ENCODE measurements at regions not wholly inside any gene's neighbourhood (a gene's known extent, or its start where the extent isn't known, plus 50 kb on each side); places are given as distances from the start of the nearest gene placed in this dataset.

- TF ChIP-seq EZH2phosphoT487 (IDR thresholded peaks at IDR 0.05; ENCODE audit: low read length), result no peak
- no peak for TF ChIP-seq EZH2 (optimal IDR thresholded peaks at IDR 0.05; ENCODE audit: low read depth, low read length)
- TF ChIP-seq CTCF (IDR thresholded peaks at IDR 0.05; ENCODE audit: low read length), result no peak
- DNase-seq, result peak; percentile 90
- H2AFZ ChIP-seq (ENCODE audit: low read length), result no peak overlapping the region
- no peak overlapping the region for H3K4me3 ChIP-seq (ENCODE audit: low read length)
- H3K36me3 ChIP-seq (replicated peaks; ENCODE audit: insufficient read depth, low read length), result no peaks in the 10 kb centered on the region
- no peaks in the 10 kb centered on the region for H3K27me3 ChIP-seq (replicated peaks; ENCODE audit: insufficient read depth, low read length)
- peaks cover 14% of the 10 kb centered on the region for H3K79me2 ChIP-seq (ENCODE audit: low read length)
- H3K4me1 ChIP-seq (ENCODE audit: low read length), result peaks cover 66% of the 10 kb centered on the region
- H3K27ac ChIP-seq (ENCODE audit: low read length), result peak overlapping the region; percentile 84
- H3K9ac ChIP-seq (ENCODE audit: low read length), result peak overlapping the region; percentile 15; the same call in 1 of the 2 replicates
- H4K20me1 ChIP-seq (ENCODE audit: insufficient read depth, low read length), result no peaks in the 10 kb centered on the region
- H3K9me3 ChIP-seq (replicated peaks; ENCODE audit: insufficient read depth, low read length), result no peaks in the 10 kb centered on the region
- peaks cover 61% of the 10 kb centered on the region for H3F3A ChIP-seq (ENCODE audit: insufficient read depth, low read length)
- peak overlapping the region; percentile 79 for H3K4me2 ChIP-seq (ENCODE audit: low read depth, low read length)
- H3K9me2 ChIP-seq (replicated peaks; ENCODE audit: insufficient read depth, low read length), result no peaks in the 10 kb centered on the region
Observed at GRCh38 chr2:64914735-64915509, 74.3 kb upstream of the SLC1A4 start.

DNA sequence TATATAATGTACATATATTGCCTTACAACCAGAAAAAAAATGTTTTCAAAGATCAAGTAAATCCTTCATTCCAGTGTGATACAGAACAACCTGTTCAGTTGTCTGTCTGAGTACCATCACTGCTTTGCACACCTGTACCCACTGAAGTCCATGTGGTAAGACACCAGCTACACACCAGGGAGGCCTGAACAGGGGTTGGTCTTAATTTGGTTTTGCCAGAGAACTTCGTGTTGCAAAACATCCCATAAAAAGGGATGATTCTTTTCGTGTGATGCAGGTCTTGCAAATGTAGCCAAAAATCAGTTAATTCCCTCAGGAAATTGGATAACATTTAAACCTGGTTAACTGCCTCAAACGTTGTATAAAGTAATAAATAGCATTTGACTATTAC is 73.7 kb upstream of the SLC1A4 start:
- peaks cover 18% of the 10 kb centered on the region for H3K79me2 ChIP-seq (ENCODE audit: low read length)
- TF ChIP-seq EZH2phosphoT487 (IDR thresholded peaks at IDR 0.05; ENCODE audit: low read length), result no peak
- TF ChIP-seq EZH2 (optimal IDR thresholded peaks at IDR 0.05; ENCODE audit: low read depth, low read length), result no peak
- TF ChIP-seq CTCF (IDR thresholded peaks at IDR 0.05; ENCODE audit: low read length), result no peak
- no peaks in the 10 kb centered on the region for H3K27me3 ChIP-seq (replicated peaks; ENCODE audit: insufficient read depth, low read length)
- peak; percentile 62 for DNase-seq
- peak overlapping the region; percentile 79 for H3K4me2 ChIP-seq (ENCODE audit: low read depth, low read length)
- H3K4me3 ChIP-seq (ENCODE audit: low read length), result no peak overlapping the region
- peak overlapping the region; percentile 84 for H3K27ac ChIP-seq (ENCODE audit: low read length)
- peaks cover 66% of the 10 kb centered on the region for H3K4me1 ChIP-seq (ENCODE audit: low read length)
- H3K9ac ChIP-seq (ENCODE audit: low read length), result peak overlapping the region; percentile 15; the same call in 1 of the 2 replicates
- H3F3A ChIP-seq (ENCODE audit: insufficient read depth, low read length), result peaks cover 62% of the 10 kb centered on the region
- no peaks in the 10 kb centered on the region for H3K9me3 ChIP-seq (replicated peaks; ENCODE audit: insufficient read depth, low read length)
- H4K20me1 ChIP-seq (ENCODE audit: insufficient read depth, low read length), result no peaks in the 10 kb centered on the region
- no peaks in the 10 kb centered on the region for H3K36me3 ChIP-seq (replicated peaks; ENCODE audit: insufficient read depth, low read length)
- H2AFZ ChIP-seq (ENCODE audit: low read length), result no peak overlapping the region
- no peaks in the 10 kb centered on the region for H3K9me2 ChIP-seq (replicated peaks; ENCODE audit: insufficient read depth, low read length)

DNA sequence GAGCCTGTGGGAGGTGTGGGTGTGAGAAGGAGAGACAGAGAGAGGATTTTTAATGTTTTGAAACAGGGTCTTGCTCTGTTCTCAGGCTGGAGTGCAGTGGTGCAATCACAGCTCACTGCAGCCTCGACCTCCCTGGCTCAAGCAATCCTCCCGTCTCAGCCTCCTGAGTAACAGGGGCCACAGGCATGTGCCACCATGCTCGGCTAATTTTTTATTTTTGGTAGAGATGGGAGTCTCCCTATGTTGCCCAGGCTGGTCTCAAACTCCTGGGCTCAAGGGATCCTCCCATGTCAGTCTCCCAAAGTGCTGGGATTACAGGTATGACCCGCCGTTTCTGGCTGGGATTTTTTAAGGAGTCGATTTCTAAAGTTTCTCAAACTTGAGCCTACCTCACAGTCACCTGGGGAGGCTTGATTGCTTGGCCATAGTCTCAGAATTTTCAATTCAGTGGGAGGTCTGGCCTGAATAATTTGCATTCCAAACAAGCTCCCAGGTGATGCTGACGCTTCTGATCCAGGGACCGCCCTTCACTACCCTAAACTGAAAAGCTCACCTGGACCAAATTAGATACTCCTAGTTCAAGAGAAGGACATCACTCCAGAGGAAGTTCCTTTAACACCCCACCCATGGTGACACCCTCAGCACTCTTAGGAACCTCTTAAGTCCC is 70.8 kb upstream of the SLC1A4 start:
- H3K36me3 ChIP-seq (replicated peaks; ENCODE audit: insufficient read depth, low read length), result no peaks in the 10 kb centered on the region

More for the DNA sequence above, 70.8 kb upstream of the SLC1A4 start:
- Histone ChIP-seq H2AFZ (ENCODE audit: low read length) (no peak overlapping the region), H3K27ac (ENCODE audit: low read length) (peak overlapping the region; percentile 84), H3K4me3 (ENCODE audit: low read length) (peak overlapping the region; percentile 73), H3K4me2 (ENCODE audit: low read depth, low read length) (peak overlapping the region; percentile 89), H4K20me1 (ENCODE audit: insufficient read depth, low read length) (no peaks in the 10 kb centered on the region), H3K9ac (ENCODE audit: low read length) (peak overlapping the region; percentile 69), H3K9me3 (replicated peaks; ENCODE audit: insufficient read depth, low read length) (no peaks in the 10 kb centered on the region), H3K9me2 (replicated peaks; ENCODE audit: insufficient read depth, low read length) (no peaks in the 10 kb centered on the region), H3K79me2 (ENCODE audit: low read length) (peaks cover 44% of the 10 kb centered on the region), H3K27me3 (replicated peaks; ENCODE audit: insufficient read depth, low read length) (no peaks in the 10 kb centered on the region), H3K4me1 (ENCODE audit: low read length) (peaks cover 56% of the 10 kb centered on the region), H3F3A (ENCODE audit: insufficient read depth, low read length) (peaks cover 64% of the 10 kb centered on the region)
- peak; percentile 59 for DNase-seq
- TF ChIP-seq CTCF (IDR thresholded peaks at IDR 0.05; ENCODE audit: low read length) (no peak), EZH2 (optimal IDR thresholded peaks at IDR 0.05; ENCODE audit: low read depth, low read length) (no peak)

All from MM.1S (cell line).